Testis (tissue), 2 donors: ENCODE measurements at regions not wholly inside any gene's neighbourhood (a gene's known extent, or its start where the extent isn't known, plus 50 kb on each side); places are given as distances from the start of the nearest gene placed in this dataset.

ENCODE experiments used
- DNase-seq: peaks from one replicate; pipeline ENCODE4 v3.0.0-alpha.2; 2019
- H3K27ac ChIP-seq, 2 donors: fragments of 200-600 bp; sonication (generic); one replicate each; pipeline ENCODE4 v1.5.1; 2019
- H3K27me3 ChIP-seq: fragments of 200-600 bp; sonication (generic); one replicate; pipeline ENCODE4 v1.5.1; 2019
- H3K36me3 ChIP-seq: fragments of 200-600 bp; sonication (generic); one replicate; pipeline ENCODE4 v1.5.1; 2017; ENCODE audit warnings: low read depth; ENCODE audit errors: missing control alignments
- H3K4me1 ChIP-seq: fragments of 200-600 bp; sonication (generic); one replicate; pipeline ENCODE4 v1.5.1; 2019
- H3K4me3 ChIP-seq, 2 donors: fragments of 200-600 bp; sonication (generic); one replicate each; pipeline ENCODE4 v1.5.1; 2017 to 2019
- H3K9me3 ChIP-seq: fragments of 200-600 bp; sonication (generic); one replicate; pipeline ENCODE4 v1.5.1; 2017
- POLR2A ChIP-seq: fragments of 450-650 bp; IDR thresholded peaks from one replicate; pipeline ENCODE4 v1.6.1; 2017; ENCODE audit warnings: antibody characterized with exemption, mild to moderate bottlenecking, moderate library complexity
- WGBS, 2 donors: methylation state at CpG; one replicate each; pipeline ENCODE4 v1.1.5; 2018; 5-methylcytosine and 5-hydroxymethylcytosine counted together
- intact Hi-C: fragments of 100-400 bp; cut with DNase I; formaldehyde crosslinking; loops from one replicate; pipeline ENCODE4 v1.15.1; 2023; ENCODE audit warnings: low total_unique reads
- TF ChIP-seq, protein P1 (sequence below), 3 experiments: fragments of 450-650 bp in 2 of 3; fragments of 200-600 bp in 1 of 3; sonication (generic) in 1 of 3; IDR thresholded peaks; one replicate each; pipeline ENCODE4 v1.5.1; 2016 to 2019; ENCODE audit warnings: antibody characterized with exemption in 3 of 3, mild to moderate bottlenecking in 2 of 3, moderate library complexity in 1 of 3

DNA sequence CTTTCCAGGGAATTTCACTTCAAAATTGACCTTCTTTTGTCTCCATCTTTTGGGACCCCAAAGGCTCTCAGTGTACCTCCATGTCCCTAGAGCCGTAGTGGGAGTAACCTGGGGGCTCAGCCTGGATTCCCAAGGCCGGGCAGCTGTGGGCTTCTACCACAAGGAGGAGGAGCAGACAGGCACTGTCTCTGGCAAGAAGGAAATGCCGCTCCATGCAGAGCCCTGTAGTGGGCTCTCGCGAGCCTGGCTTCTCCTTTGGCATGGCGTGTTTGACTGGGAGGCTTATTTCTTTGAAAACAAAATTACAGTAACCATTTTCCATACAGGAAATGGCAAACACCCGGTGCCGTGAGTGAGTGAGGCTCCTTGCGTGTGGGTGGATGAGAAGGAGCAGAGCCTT is 76.8 kb upstream of the FAM180A start:
- DNase-seq: no peak
- TF ChIP-seq, protein P1, sequence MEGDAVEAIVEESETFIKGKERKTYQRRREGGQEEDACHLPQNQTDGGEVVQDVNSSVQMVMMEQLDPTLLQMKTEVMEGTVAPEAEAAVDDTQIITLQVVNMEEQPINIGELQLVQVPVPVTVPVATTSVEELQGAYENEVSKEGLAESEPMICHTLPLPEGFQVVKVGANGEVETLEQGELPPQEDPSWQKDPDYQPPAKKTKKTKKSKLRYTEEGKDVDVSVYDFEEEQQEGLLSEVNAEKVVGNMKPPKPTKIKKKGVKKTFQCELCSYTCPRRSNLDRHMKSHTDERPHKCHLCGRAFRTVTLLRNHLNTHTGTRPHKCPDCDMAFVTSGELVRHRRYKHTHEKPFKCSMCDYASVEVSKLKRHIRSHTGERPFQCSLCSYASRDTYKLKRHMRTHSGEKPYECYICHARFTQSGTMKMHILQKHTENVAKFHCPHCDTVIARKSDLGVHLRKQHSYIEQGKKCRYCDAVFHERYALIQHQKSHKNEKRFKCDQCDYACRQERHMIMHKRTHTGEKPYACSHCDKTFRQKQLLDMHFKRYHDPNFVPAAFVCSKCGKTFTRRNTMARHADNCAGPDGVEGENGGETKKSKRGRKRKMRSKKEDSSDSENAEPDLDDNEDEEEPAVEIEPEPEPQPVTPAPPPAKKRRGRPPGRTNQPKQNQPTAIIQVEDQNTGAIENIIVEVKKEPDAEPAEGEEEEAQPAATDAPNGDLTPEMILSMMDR (IDR thresholded peaks at IDR 0.05): no peak
- TF ChIP-seq POLR2A: no peak
- WGBS, 2 donors: 81 to 87% methylated on average over 9 of the region's 9 CpGs

DNA sequence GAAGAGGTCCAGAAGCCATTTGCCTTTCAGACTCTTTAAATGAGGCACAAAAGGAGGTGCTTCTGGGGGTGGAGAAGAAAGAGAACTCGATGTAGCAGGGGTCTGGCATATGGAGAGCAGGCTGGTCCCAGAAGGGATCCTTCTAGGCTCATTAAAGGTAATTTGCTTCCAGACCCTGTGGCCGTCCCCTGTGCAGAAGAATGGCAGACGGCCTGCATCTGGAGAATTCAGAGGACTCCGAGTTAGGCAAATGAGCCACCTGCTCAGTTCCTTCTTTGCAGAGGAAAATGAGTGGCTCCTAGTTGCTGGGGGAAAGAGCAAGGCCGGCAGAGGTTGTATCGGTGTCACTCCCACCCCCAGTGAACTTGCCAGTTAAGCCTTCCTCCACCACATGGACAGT is 73.8 kb upstream of the FAM180A start:
- H3K36me3 ChIP-seq: no peaks in the 10 kb centered on the region
- no peaks in the 10 kb centered on the region for H3K27me3 ChIP-seq
- DNase-seq: no peak
- H3K4me3 ChIP-seq: no peak overlapping the region
- intact Hi-C loops: no loop called here
- no peak for TF ChIP-seq POLR2A
- TF ChIP-seq, protein P1 (IDR thresholded peaks at IDR 0.05): no peak
- no peaks in the 10 kb centered on the region for H3K4me1 ChIP-seq
- no peak overlapping the region for H3K27ac ChIP-seq
- no peaks in the 10 kb centered on the region for H3K9me3 ChIP-seq
- 71 to 90% methylated on average over 4 to 6 of the region's 6 CpGs for WGBS, 2 donors

More for the DNA sequence above, 76.8 kb upstream of the FAM180A start:
- no peaks in the 10 kb centered on the region for H3K9me3 ChIP-seq
- H3K27ac ChIP-seq: no peak overlapping the region
- H3K36me3 ChIP-seq: no peaks in the 10 kb centered on the region
- H3K27me3 ChIP-seq: no peaks in the 10 kb centered on the region
- intact Hi-C loops: no loop called here
- H3K4me1 ChIP-seq: no peaks in the 10 kb centered on the region
- no peak overlapping the region for H3K4me3 ChIP-seq

DNA sequence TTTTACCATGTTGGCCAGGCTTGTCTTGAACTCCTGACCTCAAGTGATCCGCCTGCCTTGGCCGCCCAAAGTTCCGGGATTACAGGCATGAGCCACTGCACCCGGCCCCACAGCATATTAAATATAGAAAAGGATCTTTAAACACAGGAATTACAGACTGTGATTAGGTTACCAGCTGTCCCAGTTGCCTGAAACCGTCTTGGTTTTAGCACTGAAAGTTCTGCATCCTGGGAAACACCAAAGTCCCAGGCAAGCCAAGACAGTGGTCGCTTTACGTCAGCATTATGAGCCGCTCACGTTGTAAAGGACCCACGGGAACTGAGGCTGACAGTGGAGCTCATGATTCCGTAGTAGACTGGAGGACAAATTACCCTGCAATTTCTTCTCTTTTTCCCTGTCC is 69.0 kb upstream of the FAM180A start:
- H3K27me3 ChIP-seq: no peaks in the 10 kb centered on the region
- H3K4me1 ChIP-seq: no peaks in the 10 kb centered on the region
- DNase-seq: no peak
- H3K27ac ChIP-seq: no peak overlapping the region
- H3K4me3 ChIP-seq: no peak overlapping the region
- 84 to 91% methylated on average over 11 of the region's 11 CpGs for WGBS, 2 donors
- no peaks in the 10 kb centered on the region for H3K36me3 ChIP-seq
- intact Hi-C loops: no loop called here
- H3K9me3 ChIP-seq: no peaks in the 10 kb centered on the region
- TF ChIP-seq, protein P1 (IDR thresholded peaks at IDR 0.05): no peak
- no peak for TF ChIP-seq POLR2A

DNA sequence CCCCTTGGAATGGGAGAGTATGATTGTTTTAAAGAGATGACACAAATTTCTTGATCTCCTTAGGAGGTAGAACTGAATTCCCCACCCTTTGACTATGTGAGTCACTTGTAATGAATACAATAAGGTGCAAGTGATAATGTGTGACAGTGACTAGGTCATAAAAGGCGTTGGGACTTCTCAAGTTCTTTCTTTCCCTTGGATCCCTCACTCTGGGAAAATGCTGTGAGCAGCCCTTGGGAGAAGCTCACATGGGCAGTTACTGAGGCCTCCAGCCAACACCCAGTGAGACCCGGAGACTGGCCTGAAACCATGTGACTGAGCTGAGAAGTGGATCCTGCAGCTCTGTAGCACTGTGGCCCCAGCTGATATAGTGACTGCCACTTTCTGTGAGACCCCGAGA is 66.4 kb upstream of the FAM180A start:
- Histone ChIP-seq H3K9me3 (no peaks in the 10 kb centered on the region), H3K4me1 (no peaks in the 10 kb centered on the region), H3K27me3 (no peaks in the 10 kb centered on the region), H3K27ac (no peak overlapping the region), H3K36me3 (no peaks in the 10 kb centered on the region), H3K4me3 (no peak overlapping the region)
- intact Hi-C loops: no loop called here
- no peak for DNase-seq
- 69 to 82% methylated on average over 3 of the region's 3 CpGs for WGBS, 2 donors
- TF ChIP-seq, protein P1 (IDR thresholded peaks at IDR 0.05): no peak
- TF ChIP-seq POLR2A: no peak

DNA sequence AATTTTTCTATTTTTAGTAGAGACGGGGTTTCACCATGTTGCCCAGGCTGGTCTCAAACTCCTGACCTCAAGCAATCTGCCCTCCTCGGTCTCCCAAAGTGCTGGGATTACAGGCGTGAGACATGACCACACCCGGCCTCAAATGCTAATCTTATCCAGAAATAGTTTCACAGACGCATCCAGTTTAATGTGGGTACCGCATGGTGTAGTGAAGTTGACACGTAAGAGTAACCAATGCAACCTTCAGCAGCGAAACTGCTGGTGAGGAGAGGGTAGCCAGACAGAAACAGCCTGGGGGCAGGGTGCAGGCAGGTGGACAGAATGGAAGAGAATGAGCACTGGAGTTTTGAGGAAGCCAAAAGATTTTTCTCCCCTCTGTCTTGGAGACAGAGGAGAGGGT is 63.5 kb upstream of the FAM180A start:
- peaks cover 10% of the 10 kb centered on the region for H3K4me1 ChIP-seq
- intact Hi-C loops: no loop called here
- H3K27ac ChIP-seq: no peak overlapping the region
- WGBS, 2 donors: 74 to 81% methylated on average over 8 of the region's 8 CpGs
- H3K4me3 ChIP-seq: no peak overlapping the region
- no peaks in the 10 kb centered on the region for H3K36me3 ChIP-seq
- no peak for TF ChIP-seq POLR2A
- TF ChIP-seq, protein P1 (IDR thresholded peaks at IDR 0.05): no peak
- no peak for DNase-seq
- no peaks in the 10 kb centered on the region for H3K27me3 ChIP-seq
- H3K9me3 ChIP-seq: no peaks in the 10 kb centered on the region
